ENCODE measurements at regions not wholly inside any gene's neighbourhood (a gene's known extent, or its start where the extent isn't known, plus 50 kb on each side); places are given as distances from the start of the nearest gene placed in this dataset.
"Not testable (repeated sequence)": the region's sequence is repeated elsewhere in the genome, so short reads cannot be mapped to it uniquely, and the experiment has no call there.

GRCh38 chr18:30828700-30829099, 213.8 kb downstream of the DSC3 start:
- no peak for DNase-seq (ENCODE audit: low spot score)

- no peak for DNase-seq (ENCODE audit: low spot score)
Measured at GRCh38 chr18:30819619-30820018, 222.9 kb downstream of the DSC3 start.

GRCh38 chr18:30814446-30814845, 228.1 kb downstream of the DSC3 start:
- DNase-seq (ENCODE audit: low spot score): no peak

- no peak for DNase-seq (ENCODE audit: low spot score)
Measured at GRCh38 chr18:30811580-30811979, 231.0 kb downstream of the DSC3 start.

DNA sequence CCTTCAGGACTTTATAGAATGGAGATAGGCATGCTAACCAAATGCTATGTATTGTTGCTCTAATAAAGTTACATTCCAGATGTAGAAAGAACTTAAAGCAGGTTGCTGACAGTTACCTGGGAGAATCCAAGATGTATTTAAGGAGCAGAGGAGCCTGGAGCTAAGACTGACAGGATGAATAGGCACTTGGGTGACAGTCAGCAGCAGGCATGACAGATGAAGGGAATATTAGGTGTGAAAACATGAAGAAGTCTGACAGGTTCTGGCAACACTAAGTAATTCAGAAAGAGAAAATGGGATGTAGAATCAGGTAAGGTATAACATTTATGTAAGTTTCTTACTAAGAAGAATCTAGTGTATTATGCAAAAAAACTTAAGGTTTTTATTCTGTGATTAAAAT, 232.0 kb downstream of the DSC3 start:
- no peak for DNase-seq (ENCODE audit: low spot score)

DNA sequence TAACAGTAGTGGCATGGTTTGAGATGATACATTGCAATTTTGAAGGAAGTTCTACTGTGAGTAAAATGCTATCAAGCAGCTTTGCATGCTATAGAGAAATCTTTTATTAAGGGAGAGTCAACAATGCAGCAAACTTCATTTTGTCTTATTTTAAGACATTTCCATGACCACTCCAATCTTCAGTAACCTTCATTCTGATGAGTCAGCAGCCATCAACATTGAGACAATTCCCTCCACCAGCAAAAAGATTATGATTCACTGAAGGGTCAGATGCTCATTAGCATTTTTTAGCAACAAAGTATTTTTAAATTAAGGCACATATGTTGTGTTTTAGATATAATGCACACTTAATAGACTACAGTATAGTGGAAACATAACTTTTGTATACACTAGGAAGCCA, 235.7 kb downstream of the DSC3 start:
- no peak for DNase-seq (ENCODE audit: low spot score)

DNA sequence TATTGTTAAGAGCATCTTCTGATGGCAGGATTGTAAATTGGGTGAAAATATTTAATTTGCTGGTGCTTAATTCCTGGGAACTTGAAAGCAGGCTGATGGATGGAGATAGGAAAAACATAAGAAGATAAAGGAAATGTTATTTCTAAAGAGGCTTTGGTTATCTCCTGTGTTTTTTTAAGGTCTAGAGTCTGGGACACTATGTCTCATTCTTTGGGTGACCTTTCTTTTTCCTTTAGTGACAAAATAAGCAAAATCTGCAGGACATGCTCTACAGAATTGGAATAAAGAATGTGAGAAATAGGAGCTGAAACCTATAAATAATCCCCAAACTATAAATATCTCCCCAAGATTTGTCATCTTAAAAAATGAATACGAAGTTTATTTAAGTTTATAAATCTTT, 241.7 kb downstream of the DSC3 start:
- DNase-seq (ENCODE audit: low spot score): no peak

DNA sequence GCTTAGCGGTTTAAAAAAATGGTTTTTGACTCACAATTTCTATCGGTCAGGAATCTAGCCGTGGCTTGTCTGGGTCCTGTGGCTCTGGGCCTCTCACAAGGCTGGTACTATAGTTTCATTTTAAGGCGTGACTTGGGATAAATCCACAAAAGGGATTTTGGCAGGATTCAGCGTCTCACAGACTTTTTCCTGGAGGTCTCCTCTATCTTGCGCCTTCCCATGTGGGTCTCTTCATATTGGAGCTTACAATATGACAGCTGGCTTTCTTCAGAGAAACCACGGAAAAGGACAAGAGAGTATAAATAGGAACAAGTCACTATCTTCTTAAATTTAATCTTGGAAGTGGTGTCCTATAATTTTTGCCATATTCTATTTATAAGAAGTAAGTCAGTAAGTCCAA, 250.5 kb downstream of the DSC3 start:
- DNase-seq (ENCODE audit: low spot score): no peak

- not testable (repeated sequence) for DNase-seq (ENCODE audit: low spot score)
Measured at GRCh38 chr18:30788411-30788991, 254.0 kb downstream of the DSC3 start.

GRCh38 chr18:30787410-30787809, 255.1 kb downstream of the DSC3 start:
- DNase-seq (ENCODE audit: low spot score): no peak

GRCh38 chr18:30781601-30782000, 260.9 kb downstream of the DSC3 start:
- DNase-seq (ENCODE audit: low spot score): no peak

- no peak for DNase-seq (ENCODE audit: low spot score)
Measured at GRCh38 chr18:30775629-30776028, 266.9 kb downstream of the DSC3 start.

DNA sequence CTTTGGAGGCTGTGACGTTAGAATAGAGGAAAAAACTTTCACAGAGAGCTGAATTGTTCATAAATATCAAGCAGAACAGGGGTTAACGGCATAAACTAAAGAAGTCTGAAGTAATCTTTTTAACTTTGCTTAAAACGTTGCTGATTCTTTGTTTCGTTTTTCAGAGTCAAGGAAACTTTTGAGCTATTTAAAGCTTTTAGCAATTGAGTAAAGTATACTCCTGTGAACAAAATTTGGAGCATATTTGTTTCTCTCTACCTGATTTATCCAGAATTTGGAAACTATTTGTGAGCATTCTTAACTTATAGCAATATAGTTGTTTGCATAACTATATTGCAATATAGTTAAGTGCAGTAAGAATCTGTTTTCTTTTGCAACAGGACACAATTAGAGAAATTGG, 270.4 kb downstream of the DSC3 start:
- not testable (repeated sequence) for DNase-seq (ENCODE audit: low spot score)

GRCh38 chr18:30766053-30766452, 276.5 kb downstream of the DSC3 start:
- no peak for DNase-seq (ENCODE audit: low spot score)

GRCh38 chr18:30765247-30765646, 277.3 kb downstream of the DSC3 start:
- DNase-seq (ENCODE audit: low spot score): no peak

- no peak for DNase-seq (ENCODE audit: low spot score)
Measured at GRCh38 chr18:30763902-30764350, 278.6 kb downstream of the DSC3 start.

DNA sequence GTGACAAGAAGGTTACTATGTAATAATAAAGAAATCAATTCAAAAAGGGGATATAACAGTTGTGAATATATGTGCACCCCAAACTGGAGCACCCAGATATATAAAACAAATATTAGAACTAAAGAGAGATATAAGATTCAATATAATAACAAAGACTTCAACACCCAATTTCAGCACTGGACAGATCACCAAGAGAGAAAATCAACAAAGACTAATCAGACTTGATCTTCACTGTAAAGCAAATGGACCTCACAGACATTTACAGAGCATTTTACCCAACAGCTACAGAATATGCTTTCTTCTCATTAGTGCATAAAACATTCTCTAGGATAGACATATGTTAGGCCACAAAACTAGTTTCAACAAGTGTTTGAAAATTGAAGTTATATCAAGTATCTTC, 287.7 kb downstream of the DSC3 start:
- no peak for DNase-seq (ENCODE audit: low spot score)

DNA sequence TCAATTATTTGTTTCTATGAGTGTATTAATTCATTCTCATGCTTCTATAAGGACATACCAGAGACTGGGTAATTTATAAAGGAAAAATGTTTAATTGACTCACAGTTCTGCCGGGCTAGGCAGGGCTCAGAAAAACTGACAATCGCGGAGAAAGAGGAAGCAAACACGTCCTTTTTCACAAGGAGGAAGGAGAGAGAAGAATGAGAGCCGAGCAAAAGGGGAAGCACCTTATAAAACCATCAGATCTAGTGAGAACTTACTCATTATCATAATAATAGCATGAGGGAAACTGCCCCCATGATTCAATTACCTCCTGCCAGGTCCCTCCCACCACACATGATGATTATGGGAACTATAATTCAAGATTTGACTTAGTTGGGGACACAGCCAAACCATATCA, 294.0 kb downstream of the DSC3 start:
- DNase-seq (ENCODE audit: low spot score): no peak

- DNase-seq (ENCODE audit: low spot score): no peak
Measured at GRCh38 chr18:30746224-30746623, 296.3 kb downstream of the DSC3 start.

GRCh38 chr18:30743033-30743432, 299.5 kb downstream of the DSC3 start:
- no peak for DNase-seq (ENCODE audit: low spot score)

- DNase-seq (ENCODE audit: low spot score): no peak
Measured at GRCh38 chr18:30730915-30731314, 311.6 kb downstream of the DSC3 start.

GRCh38 chr18:30727849-30728248, 314.7 kb downstream of the DSC3 start:
- DNase-seq (ENCODE audit: low spot score): no peak

GRCh38 chr18:30713299-30713698, 329.2 kb downstream of the DSC3 start:
- no peak for DNase-seq (ENCODE audit: low spot score)

DNA sequence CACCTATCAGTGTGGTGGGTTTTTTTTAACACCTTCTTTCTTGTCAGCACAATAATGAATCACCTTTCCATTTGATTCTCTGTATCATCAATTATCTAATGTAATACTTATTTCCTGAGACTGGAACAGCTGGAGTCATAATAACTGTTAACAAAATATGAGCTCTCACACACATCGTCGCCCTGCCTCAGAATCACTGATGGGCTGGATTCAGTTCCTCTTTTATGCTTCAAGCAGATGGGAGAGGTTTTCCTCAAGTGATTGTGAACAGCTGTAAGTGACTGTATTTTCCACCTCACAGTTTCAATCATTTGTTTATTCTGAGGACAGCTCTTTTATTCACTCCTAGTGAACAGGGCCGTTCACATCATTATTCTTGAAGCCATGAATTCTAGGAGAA, 330.2 kb downstream of the DSC3 start:
- DNase-seq (ENCODE audit: low spot score): no peak

DNA sequence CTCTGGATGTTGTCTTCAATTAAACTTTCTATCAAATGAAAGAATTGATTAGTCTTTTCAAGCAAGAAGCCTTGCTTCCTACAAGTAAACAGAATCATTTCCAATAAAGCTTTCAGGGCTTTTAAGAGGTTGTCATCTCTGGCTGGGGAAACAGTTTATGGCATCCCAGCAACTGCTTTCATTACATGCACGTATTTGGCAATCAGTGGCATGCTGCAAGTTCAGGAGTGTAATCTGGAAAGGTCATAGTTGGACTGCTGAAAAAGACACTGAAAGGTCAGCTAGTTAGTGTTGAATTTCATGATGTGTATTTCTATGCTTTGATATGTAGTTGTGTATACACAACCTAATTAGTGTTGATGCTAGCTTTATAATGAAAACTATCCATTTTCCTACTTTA, 332.9 kb downstream of the DSC3 start:
- DNase-seq (ENCODE audit: low spot score): no peak
